ENCODE measurements at regions not wholly inside any gene's neighbourhood (a gene's known extent, or its start where the extent isn't known, plus 50 kb on each side); places are given as distances from the start of the nearest gene placed in this dataset.
A peak's percentile ranks its signal among the peaks of the same experiment; 100 is the strongest.

DNA sequence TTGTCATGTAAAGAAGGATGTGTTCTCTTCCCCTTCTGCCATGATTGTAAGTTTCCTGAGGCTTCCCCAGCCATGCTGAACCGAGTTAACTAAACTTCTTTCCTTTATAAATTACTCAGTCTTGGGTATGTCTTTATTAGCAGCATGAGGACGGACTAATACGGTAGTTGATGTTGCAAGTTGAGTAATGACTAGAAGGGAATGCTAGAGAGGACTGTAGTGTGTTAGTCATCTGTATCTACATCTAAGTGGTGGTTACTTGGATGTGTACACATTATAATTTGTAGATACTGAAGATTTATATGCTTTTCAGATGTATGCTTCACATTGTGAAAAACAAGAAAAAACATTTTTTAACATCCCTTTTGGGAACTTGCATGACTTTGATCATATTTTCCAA is 244.6 kb downstream of the POLR1F start:
- DNase-seq (ENCODE audit: low spot score), result no peak
- Mint-ChIP-seq H3K9me3 (ENCODE audit: unreplicated experiment) (no peaks in the 10 kb centered on the region), H3K27ac (ENCODE audit: unreplicated experiment) (no peak overlapping the region), H3K4me1 (ENCODE audit: unreplicated experiment) (no peaks in the 10 kb centered on the region), H3K36me3 (ENCODE audit: low read depth, unreplicated experiment) (no peaks in the 10 kb centered on the region), H3K4me3 (ENCODE audit: unreplicated experiment) (no peak overlapping the region), H3K27me3 (ENCODE audit: unreplicated experiment) (no peaks in the 10 kb centered on the region)
- TF ChIP-seq, protein P1, sequence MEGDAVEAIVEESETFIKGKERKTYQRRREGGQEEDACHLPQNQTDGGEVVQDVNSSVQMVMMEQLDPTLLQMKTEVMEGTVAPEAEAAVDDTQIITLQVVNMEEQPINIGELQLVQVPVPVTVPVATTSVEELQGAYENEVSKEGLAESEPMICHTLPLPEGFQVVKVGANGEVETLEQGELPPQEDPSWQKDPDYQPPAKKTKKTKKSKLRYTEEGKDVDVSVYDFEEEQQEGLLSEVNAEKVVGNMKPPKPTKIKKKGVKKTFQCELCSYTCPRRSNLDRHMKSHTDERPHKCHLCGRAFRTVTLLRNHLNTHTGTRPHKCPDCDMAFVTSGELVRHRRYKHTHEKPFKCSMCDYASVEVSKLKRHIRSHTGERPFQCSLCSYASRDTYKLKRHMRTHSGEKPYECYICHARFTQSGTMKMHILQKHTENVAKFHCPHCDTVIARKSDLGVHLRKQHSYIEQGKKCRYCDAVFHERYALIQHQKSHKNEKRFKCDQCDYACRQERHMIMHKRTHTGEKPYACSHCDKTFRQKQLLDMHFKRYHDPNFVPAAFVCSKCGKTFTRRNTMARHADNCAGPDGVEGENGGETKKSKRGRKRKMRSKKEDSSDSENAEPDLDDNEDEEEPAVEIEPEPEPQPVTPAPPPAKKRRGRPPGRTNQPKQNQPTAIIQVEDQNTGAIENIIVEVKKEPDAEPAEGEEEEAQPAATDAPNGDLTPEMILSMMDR (IDR thresholded peaks at IDR 0.05; ENCODE audit: unreplicated experiment), result no peak

DNA sequence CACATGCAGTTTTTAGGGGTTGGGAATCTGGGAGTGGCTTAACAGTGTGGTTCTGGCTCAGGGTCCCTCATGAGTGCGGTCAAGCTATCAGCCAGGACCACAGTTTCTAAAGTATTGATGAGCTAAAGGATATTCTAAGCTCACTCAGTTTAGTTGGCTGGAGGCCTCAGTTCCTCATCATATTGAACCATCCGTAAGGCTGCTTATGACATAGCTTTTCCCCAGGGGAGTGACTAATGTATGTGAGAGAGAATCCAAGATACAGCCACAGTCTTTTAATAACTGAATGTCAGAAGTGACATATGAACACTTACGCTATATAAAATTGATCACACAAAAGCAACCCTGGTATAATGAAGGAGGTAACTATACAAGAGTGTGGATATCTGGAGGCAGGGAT is 245.3 kb downstream of the POLR1F start:
- H3K27me3 Mint-ChIP-seq (ENCODE audit: unreplicated experiment), result no peaks in the 10 kb centered on the region

DNA sequence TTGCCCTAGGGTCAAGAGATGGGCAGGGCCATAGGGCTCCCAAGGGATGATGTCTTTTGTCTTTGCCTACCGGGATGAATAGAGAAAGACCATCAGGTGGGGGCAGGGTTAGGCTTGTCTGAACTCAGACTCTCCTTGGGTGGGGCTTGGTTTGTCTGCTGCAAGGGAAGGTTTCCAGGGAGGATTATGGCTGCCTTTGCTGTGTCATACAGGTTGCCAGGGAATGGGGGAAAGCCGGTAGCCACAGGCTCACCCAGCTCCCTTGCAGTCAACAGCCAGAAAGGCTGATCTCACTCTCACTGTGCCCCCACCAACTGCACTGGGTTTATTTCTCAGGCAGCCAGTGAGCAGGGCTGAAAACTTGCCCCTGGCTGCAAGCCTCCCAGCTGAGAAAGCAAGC is 253.2 kb downstream of the POLR1F start:
- DNase-seq (ENCODE audit: low spot score), result no peak
- H3K36me3 Mint-ChIP-seq (ENCODE audit: low read depth, unreplicated experiment), result peaks cover 5% of the 10 kb centered on the region
- TF ChIP-seq, protein P1 (IDR thresholded peaks at IDR 0.05; ENCODE audit: unreplicated experiment), result no peak
- no peaks in the 10 kb centered on the region for H3K4me1 Mint-ChIP-seq (ENCODE audit: unreplicated experiment)
- no peaks in the 10 kb centered on the region for H3K9me3 Mint-ChIP-seq (ENCODE audit: unreplicated experiment)
- no peak overlapping the region for H3K27ac Mint-ChIP-seq (ENCODE audit: unreplicated experiment)
- no peak overlapping the region for H3K4me3 Mint-ChIP-seq (ENCODE audit: unreplicated experiment)
- H3K27me3 Mint-ChIP-seq (ENCODE audit: unreplicated experiment), result no peaks in the 10 kb centered on the region

More for the DNA sequence above, 245.3 kb downstream of the POLR1F start:
- no peaks in the 10 kb centered on the region for H3K36me3 Mint-ChIP-seq (ENCODE audit: low read depth, unreplicated experiment)
- no peak overlapping the region for H3K27ac Mint-ChIP-seq (ENCODE audit: unreplicated experiment)
- H3K4me3 Mint-ChIP-seq (ENCODE audit: unreplicated experiment), result no peak overlapping the region
- no peak for DNase-seq (ENCODE audit: low spot score)
- no peaks in the 10 kb centered on the region for H3K9me3 Mint-ChIP-seq (ENCODE audit: unreplicated experiment)
- TF ChIP-seq, protein P1 (IDR thresholded peaks at IDR 0.05; ENCODE audit: unreplicated experiment), result no peak
- no peaks in the 10 kb centered on the region for H3K4me1 Mint-ChIP-seq (ENCODE audit: unreplicated experiment)

DNA sequence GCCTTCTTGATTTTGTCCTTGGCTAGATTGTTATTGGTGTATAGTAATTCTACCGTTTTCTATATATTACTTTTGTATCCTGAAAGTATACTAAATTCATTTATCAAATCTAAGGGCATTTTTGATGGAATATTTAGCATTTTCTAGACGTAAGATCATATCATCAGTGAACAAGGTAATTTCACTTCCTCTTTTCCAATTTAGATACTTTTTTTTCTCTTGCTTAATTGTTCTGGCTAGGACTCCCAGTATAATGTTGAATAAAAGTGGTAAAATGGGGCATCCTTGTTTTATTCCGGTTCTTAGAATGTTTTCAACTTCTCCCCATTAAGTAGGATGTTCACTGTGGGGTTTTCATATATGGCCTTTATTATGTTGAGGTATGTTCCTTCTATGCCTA is 260.7 kb downstream of the POLR1F start:
- TF ChIP-seq, protein P1 (IDR thresholded peaks at IDR 0.05; ENCODE audit: unreplicated experiment), result no peak
- H3K27ac Mint-ChIP-seq (ENCODE audit: unreplicated experiment), result no peak overlapping the region
- no peaks in the 10 kb centered on the region for H3K36me3 Mint-ChIP-seq (ENCODE audit: low read depth, unreplicated experiment)
- no peak for DNase-seq (ENCODE audit: low spot score)
- H3K9me3 Mint-ChIP-seq (ENCODE audit: unreplicated experiment), result no peaks in the 10 kb centered on the region
- H3K4me3 Mint-ChIP-seq (ENCODE audit: unreplicated experiment), result no peak overlapping the region
- H3K27me3 Mint-ChIP-seq (ENCODE audit: unreplicated experiment), result no peaks in the 10 kb centered on the region
- H3K4me1 Mint-ChIP-seq (ENCODE audit: unreplicated experiment), result peaks cover 16% of the 10 kb centered on the region

DNA sequence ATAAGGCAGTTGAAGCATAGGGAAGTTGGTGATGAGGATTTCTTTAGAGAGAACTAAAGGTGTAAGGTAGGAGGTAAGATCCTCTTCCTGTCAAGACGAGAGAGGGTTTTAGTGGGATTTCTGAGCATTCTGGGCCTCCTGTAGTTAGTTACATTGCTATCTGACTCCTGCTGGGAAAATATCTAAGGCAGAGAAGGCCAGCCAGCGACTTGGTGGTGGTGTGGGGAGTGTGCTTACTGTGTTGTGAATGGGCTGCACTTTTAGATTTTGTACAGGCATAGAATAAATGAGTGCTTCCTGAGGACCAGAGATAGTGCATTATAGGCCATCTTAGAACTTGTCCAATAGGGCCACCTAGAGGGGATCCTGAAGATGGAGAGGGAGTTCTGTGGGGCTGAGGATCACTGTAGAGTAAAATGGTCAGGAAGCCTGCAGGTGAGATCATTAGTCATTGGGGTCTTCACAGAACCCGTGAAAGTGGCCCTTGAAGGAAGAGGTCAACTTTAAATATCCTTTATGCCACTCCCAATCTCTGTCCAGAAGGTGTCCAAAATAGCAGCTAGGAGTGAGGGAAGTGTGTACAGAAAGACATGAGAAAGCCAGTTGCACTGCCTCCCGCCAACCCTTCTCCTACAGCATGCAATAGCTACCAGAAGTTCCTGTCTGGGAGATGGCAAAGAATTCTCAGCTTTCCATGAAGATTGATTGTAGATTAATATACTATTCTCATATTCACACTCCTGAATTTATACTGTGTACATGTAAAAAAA is 266.6 kb downstream of the POLR1F start:
- TF ChIP-seq, protein P1 (IDR thresholded peaks at IDR 0.05; ENCODE audit: unreplicated experiment), result no peak
- Mint-ChIP-seq H3K4me1 (ENCODE audit: unreplicated experiment) (peaks cover 31% of the 10 kb centered on the region), H3K9me3 (ENCODE audit: unreplicated experiment) (no peaks in the 10 kb centered on the region), H3K27me3 (ENCODE audit: unreplicated experiment) (no peaks in the 10 kb centered on the region), H3K27ac (ENCODE audit: unreplicated experiment) (peak overlapping the region; percentile 19), H3K4me3 (ENCODE audit: unreplicated experiment) (no peak overlapping the region), H3K36me3 (ENCODE audit: low read depth, unreplicated experiment) (no peaks in the 10 kb centered on the region)
- DNase-seq (ENCODE audit: low spot score), result peak; percentile 26

All from endothelial cell (in vitro differentiated cells).